GM21423 (cell line): ENCODE measurements at regions not wholly inside any gene's neighbourhood (a gene's known extent, or its start where the extent isn't known, plus 50 kb on each side); places are given as distances from the start of the nearest gene placed in this dataset.
"Not testable (repeated sequence)": the region's sequence is repeated elsewhere in the genome, so short reads cannot be mapped to it uniquely, and the experiment has no call there.

ENCODE experiments used
- ATAC-seq: cut with Tn5 transposase; IDR thresholded peaks from one replicate; pipeline ENCODE4 v1.9.1; 2021; ENCODE audit warnings: mild to moderate bottlenecking, moderate library complexity; ENCODE audit not compliant: unreplicated experiment

GRCh38 chr2:17460371-17461086, 57.7 kb downstream of the RAD51AP2 start:
- no peak for ATAC-seq

GRCh38 chr2:17455343-17455742, 62.9 kb downstream of the RAD51AP2 start:
- ATAC-seq = no peak

- ATAC-seq = not testable (repeated sequence)
Measured at GRCh38 chr2:17446191-17446590, 72.0 kb downstream of the RAD51AP2 start.

GRCh38 chr2:17445744-17446143, 72.5 kb downstream of the RAD51AP2 start:
- no peak for ATAC-seq

GRCh38 chr2:17442334-17442733, 75.9 kb downstream of the RAD51AP2 start:
- no peak for ATAC-seq

- no peak for ATAC-seq
Measured at GRCh38 chr2:17441790-17442189, 76.5 kb downstream of the RAD51AP2 start.

- no peak for ATAC-seq
Measured at GRCh38 chr2:17441055-17441771, 77.0 kb downstream of the RAD51AP2 start.

- no peak for ATAC-seq
Measured at GRCh38 chr2:17430326-17430725, 87.9 kb downstream of the RAD51AP2 start.

GRCh38 chr2:17429130-17429529, 89.1 kb downstream of the RAD51AP2 start:
- ATAC-seq = no peak

GRCh38 chr2:17427401-17427800, 90.8 kb downstream of the RAD51AP2 start:
- no peak for ATAC-seq

- no peak for ATAC-seq
Measured at GRCh38 chr2:17426743-17427142, 91.5 kb downstream of the RAD51AP2 start.

GRCh38 chr2:17422061-17422460, 96.2 kb downstream of the RAD51AP2 start:
- no peak for ATAC-seq

GRCh38 chr2:17416884-17417391, 101.3 kb downstream of the RAD51AP2 start:
- no peak for ATAC-seq

GRCh38 chr2:17413036-17413435, 105.2 kb downstream of the RAD51AP2 start:
- no peak for ATAC-seq

- ATAC-seq = no peak
Measured at GRCh38 chr2:17401096-17401495, 117.1 kb downstream of the RAD51AP2 start.

- ATAC-seq = no peak
Measured at GRCh38 chr2:17398770-17399169, 119.5 kb downstream of the RAD51AP2 start.

GRCh38 chr2:17388798-17389197, 129.4 kb downstream of the RAD51AP2 start:
- no peak for ATAC-seq

- ATAC-seq = no peak
Measured at GRCh38 chr2:17387591-17387990, 130.6 kb downstream of the RAD51AP2 start.

- no peak for ATAC-seq
Measured at GRCh38 chr2:17386771-17387170, 131.5 kb downstream of the RAD51AP2 start.

- no peak for ATAC-seq
Measured at GRCh38 chr2:17380003-17380402, 138.2 kb downstream of the RAD51AP2 start.

- ATAC-seq = no peak
Measured at GRCh38 chr2:17375262-17375661, 143.0 kb downstream of the RAD51AP2 start.

GRCh38 chr2:17373741-17374140, 144.5 kb downstream of the RAD51AP2 start:
- no peak for ATAC-seq
